WTC11 (cell line): ENCODE measurements at regions not wholly inside any gene's neighbourhood (a gene's known extent, or its start where the extent isn't known, plus 50 kb on each side); places are given as distances from the start of the nearest gene placed in this dataset.

ENCODE experiments used
- ATAC-seq: fragments of 200-7000 bp; cut with Tn5 transposase; 2 replicates; pipeline ENCODE4 v1.10.0; 2021; ENCODE audit warnings: mild to moderate bottlenecking, moderate library complexity
- CTCF ChIA-PET: fragments of 300-600 bp; sonication (Branson Sonifier 250); formaldehyde crosslinking; loops from one replicate; lab custom pipeline; 2021; ENCODE audit warnings: antibody characterized with exemption; lab: Charles Lee
- POLR2A ChIA-PET: fragments of 350-600 bp; sonication (Branson Sonifier 250); formaldehyde crosslinking; loops from one replicate; lab custom pipeline; 2021; ENCODE audit warnings: antibody characterized with exemption; lab: Charles Lee
- DNase-seq: peaks from one replicate; pipeline ENCODE4 v3.0.0; 2021; ENCODE audit warnings: low spot score
- H3K27ac Mint-ChIP-seq: 2 replicates; pipeline ENCODE4 v1.8.0; 2021; ENCODE audit warnings: mixed read lengths
- H3K27me3 Mint-ChIP-seq: 2 replicates; pipeline ENCODE4 v1.8.0; 2021; ENCODE audit warnings: low read depth, mild to moderate bottlenecking, moderate library complexity, mixed read lengths
- H3K36me3 Mint-ChIP-seq: 2 replicates; pipeline ENCODE4 v1.8.0; 2021; ENCODE audit warnings: mixed read lengths
- H3K4me1 Mint-ChIP-seq: 2 replicates; pipeline ENCODE4 v1.8.0; 2022; ENCODE audit warnings: mixed read lengths
- H3K4me3 Mint-ChIP-seq: 2 replicates; pipeline ENCODE4 v1.8.0; 2021; ENCODE audit warnings: mild to moderate bottlenecking, moderate library complexity, mixed read lengths
- H3K9me3 Mint-ChIP-seq: 2 replicates; pipeline ENCODE4 v1.8.0; 2021; ENCODE audit warnings: mixed read lengths
- CBFB ChIP-seq: sonication (generic); formaldehyde crosslinking; IDR thresholded peaks from 2 replicates; pipeline ENCODE4 v1.8.1; 2022; ENCODE audit warnings: mild to moderate bottlenecking, low read depth, missing genetic modification reagents
- ETV6 ChIP-seq: sonication (generic); formaldehyde crosslinking; IDR thresholded peaks from 2 replicates; pipeline ENCODE4 v1.8.1; 2022; ENCODE audit warnings: mild to moderate bottlenecking, missing genetic modification reagents
- FOXJ3 ChIP-seq: sonication (generic); formaldehyde crosslinking; IDR thresholded peaks from 2 replicates; pipeline ENCODE4 v1.9.0; 2021; ENCODE audit warnings: missing genetic modification reagents, mild to moderate bottlenecking, borderline replicate concordance
- MYBL2 ChIP-seq: sonication (generic); formaldehyde crosslinking; IDR thresholded peaks from 2 replicates; pipeline ENCODE4 v1.8.1; 2023; ENCODE audit warnings: mild to moderate bottlenecking, moderate library complexity, missing genetic modification reagents
- NR1H2 ChIP-seq: sonication (generic); formaldehyde crosslinking; IDR thresholded peaks from 2 replicates; pipeline ENCODE4 v1.9.0; 2021; ENCODE audit warnings: mild to moderate bottlenecking, moderate library complexity, missing genetic modification reagents
- NR3C1 ChIP-seq: sonication (generic); formaldehyde crosslinking; conservative IDR thresholded peaks from 2 replicates; pipeline ENCODE4 v1.8.1; 2023; ENCODE audit warnings: low read depth, mild to moderate bottlenecking, missing genetic modification reagents
- PRRX2 ChIP-seq: fragments of 250-450 bp; sonication (Bioruptor Pico); IDR thresholded peaks from 2 replicates; pipeline ENCODE4 v1.8.0; 2021; ENCODE audit warnings: mild to moderate bottlenecking
- TCF7 ChIP-seq: sonication (generic); formaldehyde crosslinking; IDR thresholded peaks from 2 replicates; pipeline ENCODE4 v1.8.0; 2022; ENCODE audit warnings: mild to moderate bottlenecking, low read depth, missing genetic modification reagents, moderate library complexity
- ZNF219 ChIP-seq: sonication (generic); formaldehyde crosslinking; IDR thresholded peaks from 2 replicates; pipeline ENCODE4 v1.8.0; 2023; ENCODE audit warnings: missing genetic modification reagents, mild to moderate bottlenecking, borderline replicate concordance
- ZNF416 ChIP-seq: fragments of 250-450 bp; sonication (Bioruptor Pico); IDR thresholded peaks from 2 replicates; pipeline ENCODE4 v1.9.0; 2021; ENCODE audit warnings: mild to moderate bottlenecking, inconsistent platforms
- TF ChIP-seq, protein P1 (sequence below): fragments of 250-450 bp; sonication (Bioruptor Pico); IDR thresholded peaks from 2 replicates; pipeline ENCODE4 v1.9.0; 2021; ENCODE audit warnings: moderate library complexity, mild to moderate bottlenecking, inconsistent platforms, borderline replicate concordance
- TF ChIP-seq, protein P2 (sequence below): sonication (generic); formaldehyde crosslinking; IDR thresholded peaks from 2 replicates; pipeline ENCODE4 v1.8.0; 2023; ENCODE audit warnings: mild to moderate bottlenecking, missing genetic modification reagents
- TF ChIP-seq, protein P3 (sequence below): sonication (generic); formaldehyde crosslinking; IDR thresholded peaks from 2 replicates; pipeline ENCODE4 v1.8.0; 2023; ENCODE audit warnings: missing genetic modification reagents, mild to moderate bottlenecking, borderline replicate concordance
- TF ChIP-seq, protein P4 (sequence below): sonication (generic); formaldehyde crosslinking; IDR thresholded peaks from 2 replicates; pipeline ENCODE4 v1.8.0; 2022; ENCODE audit warnings: mild to moderate bottlenecking, missing genetic modification reagents
- TF ChIP-seq, protein P5 (sequence below): fragments of 250-450 bp; sonication (Bioruptor Pico); IDR thresholded peaks from 2 replicates; pipeline ENCODE4 v2.1.2; 2022; ENCODE audit warnings: mild to moderate bottlenecking, moderate library complexity
- TF ChIP-seq, protein P6 (sequence below): fragments of 200-600 bp; IDR thresholded peaks from 2 replicates; pipeline ENCODE4 v1.8.0; 2022; ENCODE audit warnings: antibody characterized with exemption

DNA sequence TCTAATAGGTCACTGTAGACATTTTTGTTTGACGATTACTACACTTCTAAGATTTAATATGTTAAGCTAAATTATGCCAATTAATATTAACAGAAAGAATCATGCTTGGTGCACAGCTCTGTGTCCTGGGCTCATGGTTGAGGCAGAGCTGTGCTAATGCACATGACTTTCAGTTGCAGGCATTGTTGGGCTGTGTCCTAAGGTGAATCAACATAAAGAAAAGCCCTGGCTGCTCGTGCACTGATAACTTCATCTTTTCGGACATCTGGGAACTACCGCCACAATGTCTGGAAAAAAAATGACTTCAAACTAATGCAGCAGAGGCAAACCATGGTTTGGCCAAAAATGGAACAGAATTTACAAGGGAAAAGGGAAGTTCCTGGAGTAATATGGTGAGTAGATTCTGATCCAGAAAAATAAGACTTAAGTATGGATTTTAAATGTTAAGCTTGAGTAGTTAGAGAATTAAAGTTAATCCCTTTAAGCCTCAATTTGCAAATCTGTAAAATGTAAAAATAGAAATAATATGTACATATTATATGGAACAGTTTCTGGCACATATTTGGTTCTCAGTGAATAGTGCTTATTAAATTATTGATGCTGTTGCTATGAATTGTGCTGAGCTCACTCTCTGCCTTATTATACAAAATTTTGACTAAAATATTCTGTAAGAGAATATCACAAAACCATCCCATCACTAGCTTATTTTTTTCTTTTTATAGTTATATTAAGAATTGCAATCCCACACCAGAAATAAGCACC lies 186.1 kb downstream of the BRINP2 start:
- Mint-ChIP-seq H3K4me3 (no peak overlapping the region), H3K27me3 (no peaks in the 10 kb centered on the region), H3K4me1 (peaks cover 4% of the 10 kb centered on the region), H3K9me3 (no peaks in the 10 kb centered on the region), H3K27ac (no peak overlapping the region), H3K36me3 (no peaks in the 10 kb centered on the region)
- DNase-seq = no peak
- no peak for ATAC-seq
- POLR2A ChIA-PET = no interaction called here
- TF ChIP-seq NR3C1 (CRISPR knock-in tag) (no peak), ZNF219 (no peak), FOXJ3 (CRISPR knock-in tag) (no peak), ETV6 (CRISPR knock-in tag) (no peak), CBFB (no peak), MYBL2 (CRISPR knock-in tag) (no peak), ZNF416 (CRISPR knock-in tag) (no peak), TCF7 (CRISPR knock-in tag) (no peak)
- TF ChIP-seq, protein P1, sequence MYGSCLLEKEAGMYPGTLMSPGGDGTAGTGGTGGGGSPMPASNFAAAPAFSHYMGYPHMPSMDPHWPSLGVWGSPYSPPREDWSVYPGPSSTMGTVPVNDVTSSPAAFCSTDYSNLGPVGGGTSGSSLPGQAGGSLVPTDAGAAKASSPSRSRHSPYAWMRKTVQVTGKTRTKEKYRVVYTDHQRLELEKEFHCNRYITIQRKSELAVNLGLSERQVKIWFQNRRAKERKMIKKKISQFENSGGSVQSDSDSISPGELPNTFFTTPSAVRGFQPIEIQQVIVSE (CRISPR knock-in tag) = no peak
- TF ChIP-seq, protein P2, sequence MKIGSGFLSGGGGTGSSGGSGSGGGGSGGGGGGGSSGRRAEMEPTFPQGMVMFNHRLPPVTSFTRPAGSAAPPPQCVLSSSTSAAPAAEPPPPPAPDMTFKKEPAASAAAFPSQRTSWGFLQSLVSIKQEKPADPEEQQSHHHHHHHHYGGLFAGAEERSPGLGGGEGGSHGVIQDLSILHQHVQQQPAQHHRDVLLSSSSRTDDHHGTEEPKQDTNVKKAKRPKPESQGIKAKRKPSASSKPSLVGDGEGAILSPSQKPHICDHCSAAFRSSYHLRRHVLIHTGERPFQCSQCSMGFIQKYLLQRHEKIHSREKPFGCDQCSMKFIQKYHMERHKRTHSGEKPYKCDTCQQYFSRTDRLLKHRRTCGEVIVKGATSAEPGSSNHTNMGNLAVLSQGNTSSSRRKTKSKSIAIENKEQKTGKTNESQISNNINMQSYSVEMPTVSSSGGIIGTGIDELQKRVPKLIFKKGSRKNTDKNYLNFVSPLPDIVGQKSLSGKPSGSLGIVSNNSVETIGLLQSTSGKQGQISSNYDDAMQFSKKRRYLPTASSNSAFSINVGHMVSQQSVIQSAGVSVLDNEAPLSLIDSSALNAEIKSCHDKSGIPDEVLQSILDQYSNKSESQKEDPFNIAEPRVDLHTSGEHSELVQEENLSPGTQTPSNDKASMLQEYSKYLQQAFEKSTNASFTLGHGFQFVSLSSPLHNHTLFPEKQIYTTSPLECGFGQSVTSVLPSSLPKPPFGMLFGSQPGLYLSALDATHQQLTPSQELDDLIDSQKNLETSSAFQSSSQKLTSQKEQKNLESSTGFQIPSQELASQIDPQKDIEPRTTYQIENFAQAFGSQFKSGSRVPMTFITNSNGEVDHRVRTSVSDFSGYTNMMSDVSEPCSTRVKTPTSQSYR (CRISPR knock-in tag) = no peak
- TF ChIP-seq, protein P3, sequence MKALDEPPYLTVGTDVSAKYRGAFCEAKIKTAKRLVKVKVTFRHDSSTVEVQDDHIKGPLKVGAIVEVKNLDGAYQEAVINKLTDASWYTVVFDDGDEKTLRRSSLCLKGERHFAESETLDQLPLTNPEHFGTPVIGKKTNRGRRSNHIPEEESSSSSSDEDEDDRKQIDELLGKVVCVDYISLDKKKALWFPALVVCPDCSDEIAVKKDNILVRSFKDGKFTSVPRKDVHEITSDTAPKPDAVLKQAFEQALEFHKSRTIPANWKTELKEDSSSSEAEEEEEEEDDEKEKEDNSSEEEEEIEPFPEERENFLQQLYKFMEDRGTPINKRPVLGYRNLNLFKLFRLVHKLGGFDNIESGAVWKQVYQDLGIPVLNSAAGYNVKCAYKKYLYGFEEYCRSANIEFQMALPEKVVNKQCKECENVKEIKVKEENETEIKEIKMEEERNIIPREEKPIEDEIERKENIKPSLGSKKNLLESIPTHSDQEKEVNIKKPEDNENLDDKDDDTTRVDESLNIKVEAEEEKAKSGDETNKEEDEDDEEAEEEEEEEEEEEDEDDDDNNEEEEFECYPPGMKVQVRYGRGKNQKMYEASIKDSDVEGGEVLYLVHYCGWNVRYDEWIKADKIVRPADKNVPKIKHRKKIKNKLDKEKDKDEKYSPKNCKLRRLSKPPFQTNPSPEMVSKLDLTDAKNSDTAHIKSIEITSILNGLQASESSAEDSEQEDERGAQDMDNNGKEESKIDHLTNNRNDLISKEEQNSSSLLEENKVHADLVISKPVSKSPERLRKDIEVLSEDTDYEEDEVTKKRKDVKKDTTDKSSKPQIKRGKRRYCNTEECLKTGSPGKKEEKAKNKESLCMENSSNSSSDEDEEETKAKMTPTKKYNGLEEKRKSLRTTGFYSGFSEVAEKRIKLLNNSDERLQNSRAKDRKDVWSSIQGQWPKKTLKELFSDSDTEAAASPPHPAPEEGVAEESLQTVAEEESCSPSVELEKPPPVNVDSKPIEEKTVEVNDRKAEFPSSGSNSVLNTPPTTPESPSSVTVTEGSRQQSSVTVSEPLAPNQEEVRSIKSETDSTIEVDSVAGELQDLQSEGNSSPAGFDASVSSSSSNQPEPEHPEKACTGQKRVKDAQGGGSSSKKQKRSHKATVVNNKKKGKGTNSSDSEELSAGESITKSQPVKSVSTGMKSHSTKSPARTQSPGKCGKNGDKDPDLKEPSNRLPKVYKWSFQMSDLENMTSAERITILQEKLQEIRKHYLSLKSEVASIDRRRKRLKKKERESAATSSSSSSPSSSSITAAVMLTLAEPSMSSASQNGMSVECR (CRISPR knock-in tag) = no peak
- CTCF ChIA-PET = interaction anchor here (1.1 to 4.4 kb wide), 3 partner anchors 78 to 459 kb away, joined by 3 to 51 read pairs (median 13); no protein-coding TSS in a partner anchor

DNA sequence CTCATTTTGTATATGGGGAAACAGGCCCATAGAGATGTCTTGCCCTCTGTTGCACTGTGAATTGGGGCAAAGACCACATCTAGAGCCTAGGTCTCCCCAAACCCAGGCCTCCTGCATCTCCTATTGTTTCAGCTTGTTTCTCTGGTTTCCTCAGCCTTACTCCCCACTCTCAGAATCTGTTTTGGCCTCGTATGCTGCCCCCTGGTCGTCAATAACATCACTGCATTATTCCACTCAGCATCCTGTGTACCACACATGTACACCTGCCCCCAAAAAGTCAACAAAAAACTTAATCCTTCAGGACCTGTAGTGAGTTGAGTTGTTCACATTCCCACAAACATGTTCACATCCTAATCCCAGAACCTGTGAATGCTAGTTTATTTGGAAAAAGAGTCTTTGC lies 184.8 kb downstream of the BRINP2 start:
- H3K4me1 Mint-ChIP-seq = peaks cover 2% of the 10 kb centered on the region

More for the DNA sequence above, 184.8 kb downstream of the BRINP2 start:
- ChIA-PET POLR2A (no interaction called here), CTCF (interaction anchor here (0.6 to 4.4 kb wide), 21 partner anchors 9 to 664 kb away, joined by 3 to 51 read pairs (median 3); no protein-coding TSS in a partner anchor)
- ATAC-seq (peak; percentile 78), DNase-seq (peak; percentile 33)
- no peaks in the 10 kb centered on the region for H3K36me3 Mint-ChIP-seq
- H3K27ac Mint-ChIP-seq = no peak overlapping the region
- no peak for TF ChIP-seq PRRX2 (CRISPR knock-in tag)
- TF ChIP-seq, protein P4, sequence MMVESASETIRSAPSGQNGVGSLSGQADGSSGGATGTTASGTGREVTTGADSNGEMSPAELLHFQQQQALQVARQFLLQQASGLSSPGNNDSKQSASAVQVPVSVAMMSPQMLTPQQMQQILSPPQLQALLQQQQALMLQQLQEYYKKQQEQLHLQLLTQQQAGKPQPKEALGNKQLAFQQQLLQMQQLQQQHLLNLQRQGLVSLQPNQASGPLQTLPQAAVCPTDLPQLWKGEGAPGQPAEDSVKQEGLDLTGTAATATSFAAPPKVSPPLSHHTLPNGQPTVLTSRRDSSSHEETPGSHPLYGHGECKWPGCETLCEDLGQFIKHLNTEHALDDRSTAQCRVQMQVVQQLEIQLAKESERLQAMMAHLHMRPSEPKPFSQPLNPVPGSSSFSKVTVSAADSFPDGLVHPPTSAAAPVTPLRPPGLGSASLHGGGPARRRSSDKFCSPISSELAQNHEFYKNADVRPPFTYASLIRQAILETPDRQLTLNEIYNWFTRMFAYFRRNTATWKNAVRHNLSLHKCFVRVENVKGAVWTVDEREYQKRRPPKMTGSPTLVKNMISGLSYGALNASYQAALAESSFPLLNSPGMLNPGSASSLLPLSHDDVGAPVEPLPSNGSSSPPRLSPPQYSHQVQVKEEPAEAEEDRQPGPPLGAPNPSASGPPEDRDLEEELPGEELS (CRISPR knock-in tag) = no peak
- TF ChIP-seq NR1H2 = no peak
- TF ChIP-seq, protein P5, sequence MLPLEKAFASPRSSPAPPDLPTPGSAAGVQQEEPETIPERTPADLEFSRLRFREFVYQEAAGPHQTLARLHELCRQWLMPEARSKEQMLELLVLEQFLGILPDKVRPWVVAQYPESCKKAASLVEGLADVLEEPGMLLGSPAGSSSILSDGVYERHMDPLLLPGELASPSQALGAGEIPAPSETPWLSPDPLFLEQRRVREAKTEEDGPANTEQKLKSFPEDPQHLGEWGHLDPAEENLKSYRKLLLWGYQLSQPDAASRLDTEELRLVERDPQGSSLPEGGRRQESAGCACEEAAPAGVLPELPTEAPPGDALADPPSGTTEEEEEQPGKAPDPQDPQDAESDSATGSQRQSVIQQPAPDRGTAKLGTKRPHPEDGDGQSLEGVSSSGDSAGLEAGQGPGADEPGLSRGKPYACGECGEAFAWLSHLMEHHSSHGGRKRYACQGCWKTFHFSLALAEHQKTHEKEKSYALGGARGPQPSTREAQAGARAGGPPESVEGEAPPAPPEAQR (CRISPR knock-in tag) = no peak
- TF ChIP-seq, protein P6, sequence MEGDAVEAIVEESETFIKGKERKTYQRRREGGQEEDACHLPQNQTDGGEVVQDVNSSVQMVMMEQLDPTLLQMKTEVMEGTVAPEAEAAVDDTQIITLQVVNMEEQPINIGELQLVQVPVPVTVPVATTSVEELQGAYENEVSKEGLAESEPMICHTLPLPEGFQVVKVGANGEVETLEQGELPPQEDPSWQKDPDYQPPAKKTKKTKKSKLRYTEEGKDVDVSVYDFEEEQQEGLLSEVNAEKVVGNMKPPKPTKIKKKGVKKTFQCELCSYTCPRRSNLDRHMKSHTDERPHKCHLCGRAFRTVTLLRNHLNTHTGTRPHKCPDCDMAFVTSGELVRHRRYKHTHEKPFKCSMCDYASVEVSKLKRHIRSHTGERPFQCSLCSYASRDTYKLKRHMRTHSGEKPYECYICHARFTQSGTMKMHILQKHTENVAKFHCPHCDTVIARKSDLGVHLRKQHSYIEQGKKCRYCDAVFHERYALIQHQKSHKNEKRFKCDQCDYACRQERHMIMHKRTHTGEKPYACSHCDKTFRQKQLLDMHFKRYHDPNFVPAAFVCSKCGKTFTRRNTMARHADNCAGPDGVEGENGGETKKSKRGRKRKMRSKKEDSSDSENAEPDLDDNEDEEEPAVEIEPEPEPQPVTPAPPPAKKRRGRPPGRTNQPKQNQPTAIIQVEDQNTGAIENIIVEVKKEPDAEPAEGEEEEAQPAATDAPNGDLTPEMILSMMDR = peak; percentile 39; the same call in 1 of the 2 replicates
- no peaks in the 10 kb centered on the region for H3K9me3 Mint-ChIP-seq
- H3K27me3 Mint-ChIP-seq = no peaks in the 10 kb centered on the region
- H3K4me3 Mint-ChIP-seq = no peak overlapping the region
